ENCODE measurements at regions not wholly inside any gene's neighbourhood (a gene's known extent, or its start where the extent isn't known, plus 50 kb on each side); places are given as distances from the start of the nearest gene placed in this dataset.

DNA sequence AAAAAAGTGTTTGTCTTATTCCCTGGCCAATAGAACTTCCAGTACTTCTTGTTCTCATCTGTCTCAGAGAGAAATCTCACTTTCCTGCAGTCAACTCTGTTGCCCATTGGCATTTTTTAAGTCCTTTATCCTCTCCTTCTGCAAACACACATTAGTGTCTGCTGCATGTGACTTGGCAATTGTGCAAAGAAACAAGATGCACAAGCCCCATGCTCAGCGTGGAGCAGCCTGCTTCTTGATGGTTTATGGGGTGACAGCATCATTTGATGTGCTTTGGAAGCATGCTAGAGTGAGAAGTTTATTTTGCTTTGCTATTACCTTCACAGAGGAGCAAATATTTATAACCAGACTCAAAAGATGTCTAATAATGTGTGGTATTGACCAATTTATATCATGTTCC lies 238.2 kb downstream of the FAT3 start:
- H3K9ac ChIP-seq (ENCODE audit: insufficient read depth, low read depth, low read length): no peak overlapping the region
- no peaks in the 10 kb centered on the region for H4K20me1 ChIP-seq (ENCODE audit: insufficient read depth, low read length)
- TF ChIP-seq, protein P1, sequence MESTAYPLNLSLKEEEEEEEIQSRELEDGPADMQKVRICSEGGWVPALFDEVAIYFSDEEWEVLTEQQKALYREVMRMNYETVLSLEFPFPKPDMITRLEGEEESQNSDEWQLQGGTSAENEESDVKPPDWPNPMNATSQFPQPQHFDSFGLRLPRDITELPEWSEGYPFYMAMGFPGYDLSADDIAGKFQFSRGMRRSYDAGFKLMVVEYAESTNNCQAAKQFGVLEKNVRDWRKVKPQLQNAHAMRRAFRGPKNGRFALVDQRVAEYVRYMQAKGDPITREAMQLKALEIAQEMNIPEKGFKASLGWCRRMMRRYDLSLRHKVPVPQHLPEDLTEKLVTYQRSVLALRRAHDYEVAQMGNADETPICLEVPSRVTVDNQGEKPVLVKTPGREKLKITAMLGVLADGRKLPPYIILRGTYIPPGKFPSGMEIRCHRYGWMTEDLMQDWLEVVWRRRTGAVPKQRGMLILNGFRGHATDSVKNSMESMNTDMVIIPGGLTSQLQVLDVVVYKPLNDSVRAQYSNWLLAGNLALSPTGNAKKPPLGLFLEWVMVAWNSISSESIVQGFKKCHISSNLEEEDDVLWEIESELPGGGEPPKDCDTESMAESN (CRISPR knock-in tag; conservative IDR thresholded peaks at IDR 0.05): no peak
- TF ChIP-seq, protein P2, sequence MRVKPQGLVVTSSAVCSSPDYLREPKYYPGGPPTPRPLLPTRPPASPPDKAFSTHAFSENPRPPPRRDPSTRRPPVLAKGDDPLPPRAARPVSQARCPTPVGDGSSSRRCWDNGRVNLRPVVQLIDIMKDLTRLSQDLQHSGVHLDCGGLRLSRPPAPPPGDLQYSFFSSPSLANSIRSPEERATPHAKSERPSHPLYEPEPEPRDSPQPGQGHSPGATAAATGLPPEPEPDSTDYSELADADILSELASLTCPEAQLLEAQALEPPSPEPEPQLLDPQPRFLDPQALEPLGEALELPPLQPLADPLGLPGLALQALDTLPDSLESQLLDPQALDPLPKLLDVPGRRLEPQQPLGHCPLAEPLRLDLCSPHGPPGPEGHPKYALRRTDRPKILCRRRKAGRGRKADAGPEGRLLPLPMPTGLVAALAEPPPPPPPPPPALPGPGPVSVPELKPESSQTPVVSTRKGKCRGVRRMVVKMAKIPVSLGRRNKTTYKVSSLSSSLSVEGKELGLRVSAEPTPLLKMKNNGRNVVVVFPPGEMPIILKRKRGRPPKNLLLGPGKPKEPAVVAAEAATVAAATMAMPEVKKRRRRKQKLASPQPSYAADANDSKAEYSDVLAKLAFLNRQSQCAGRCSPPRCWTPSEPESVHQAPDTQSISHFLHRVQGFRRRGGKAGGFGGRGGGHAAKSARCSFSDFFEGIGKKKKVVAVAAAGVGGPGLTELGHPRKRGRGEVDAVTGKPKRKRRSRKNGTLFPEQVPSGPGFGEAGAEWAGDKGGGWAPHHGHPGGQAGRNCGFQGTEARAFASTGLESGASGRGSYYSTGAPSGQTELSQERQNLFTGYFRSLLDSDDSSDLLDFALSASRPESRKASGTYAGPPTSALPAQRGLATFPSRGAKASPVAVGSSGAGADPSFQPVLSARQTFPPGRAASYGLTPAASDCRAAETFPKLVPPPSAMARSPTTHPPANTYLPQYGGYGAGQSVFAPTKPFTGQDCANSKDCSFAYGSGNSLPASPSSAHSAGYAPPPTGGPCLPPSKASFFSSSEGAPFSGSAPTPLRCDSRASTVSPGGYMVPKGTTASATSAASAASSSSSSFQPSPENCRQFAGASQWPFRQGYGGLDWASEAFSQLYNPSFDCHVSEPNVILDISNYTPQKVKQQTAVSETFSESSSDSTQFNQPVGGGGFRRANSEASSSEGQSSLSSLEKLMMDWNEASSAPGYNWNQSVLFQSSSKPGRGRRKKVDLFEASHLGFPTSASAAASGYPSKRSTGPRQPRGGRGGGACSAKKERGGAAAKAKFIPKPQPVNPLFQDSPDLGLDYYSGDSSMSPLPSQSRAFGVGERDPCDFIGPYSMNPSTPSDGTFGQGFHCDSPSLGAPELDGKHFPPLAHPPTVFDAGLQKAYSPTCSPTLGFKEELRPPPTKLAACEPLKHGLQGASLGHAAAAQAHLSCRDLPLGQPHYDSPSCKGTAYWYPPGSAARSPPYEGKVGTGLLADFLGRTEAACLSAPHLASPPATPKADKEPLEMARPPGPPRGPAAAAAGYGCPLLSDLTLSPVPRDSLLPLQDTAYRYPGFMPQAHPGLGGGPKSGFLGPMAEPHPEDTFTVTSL (CRISPR knock-in tag; IDR thresholded peaks at IDR 0.05; ENCODE audit: borderline replicate concordance): no peak
- TF ChIP-seq HNF4G (IDR thresholded peaks at IDR 0.05; ENCODE audit: borderline replicate concordance, low read depth, low read length) (no peak), HNF4G (CRISPR knock-in tag; IDR thresholded peaks at IDR 0.05; ENCODE audit: borderline replicate concordance, low read depth) (no peak), ZNF235 (CRISPR knock-in tag; IDR thresholded peaks at IDR 0.05; ENCODE audit: borderline replicate concordance) (no peak), BHLHE40 (IDR thresholded peaks at IDR 0.05; ENCODE audit: low read length) (no peak), ELF3 (CRISPR knock-in tag; IDR thresholded peaks at IDR 0.05) (no peak), YEATS2 (CRISPR knock-in tag; IDR thresholded peaks at IDR 0.05; ENCODE audit: borderline replicate concordance) (no peak), MEF2D (CRISPR knock-in tag; IDR thresholded peaks at IDR 0.05) (no peak), ZNF7 (CRISPR knock-in tag; IDR thresholded peaks at IDR 0.05) (no peak), ZNF101 (CRISPR knock-in tag; IDR thresholded peaks at IDR 0.05; ENCODE audit: borderline replicate concordance, low read depth) (no peak), PAWR (CRISPR knock-in tag; IDR thresholded peaks at IDR 0.05; ENCODE audit: borderline replicate concordance) (no peak), RFX5 (IDR thresholded peaks at IDR 0.05; ENCODE audit: low read depth, low read length) (no peak)
- TF ChIP-seq, protein P3, sequence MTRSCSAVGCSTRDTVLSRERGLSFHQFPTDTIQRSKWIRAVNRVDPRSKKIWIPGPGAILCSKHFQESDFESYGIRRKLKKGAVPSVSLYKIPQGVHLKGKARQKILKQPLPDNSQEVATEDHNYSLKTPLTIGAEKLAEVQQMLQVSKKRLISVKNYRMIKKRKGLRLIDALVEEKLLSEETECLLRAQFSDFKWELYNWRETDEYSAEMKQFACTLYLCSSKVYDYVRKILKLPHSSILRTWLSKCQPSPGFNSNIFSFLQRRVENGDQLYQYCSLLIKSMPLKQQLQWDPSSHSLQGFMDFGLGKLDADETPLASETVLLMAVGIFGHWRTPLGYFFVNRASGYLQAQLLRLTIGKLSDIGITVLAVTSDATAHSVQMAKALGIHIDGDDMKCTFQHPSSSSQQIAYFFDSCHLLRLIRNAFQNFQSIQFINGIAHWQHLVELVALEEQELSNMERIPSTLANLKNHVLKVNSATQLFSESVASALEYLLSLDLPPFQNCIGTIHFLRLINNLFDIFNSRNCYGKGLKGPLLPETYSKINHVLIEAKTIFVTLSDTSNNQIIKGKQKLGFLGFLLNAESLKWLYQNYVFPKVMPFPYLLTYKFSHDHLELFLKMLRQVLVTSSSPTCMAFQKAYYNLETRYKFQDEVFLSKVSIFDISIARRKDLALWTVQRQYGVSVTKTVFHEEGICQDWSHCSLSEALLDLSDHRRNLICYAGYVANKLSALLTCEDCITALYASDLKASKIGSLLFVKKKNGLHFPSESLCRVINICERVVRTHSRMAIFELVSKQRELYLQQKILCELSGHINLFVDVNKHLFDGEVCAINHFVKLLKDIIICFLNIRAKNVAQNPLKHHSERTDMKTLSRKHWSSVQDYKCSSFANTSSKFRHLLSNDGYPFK (CRISPR knock-in tag; IDR thresholded peaks at IDR 0.05; ENCODE audit: borderline replicate concordance): no peak
- TF ChIP-seq, protein P4, sequence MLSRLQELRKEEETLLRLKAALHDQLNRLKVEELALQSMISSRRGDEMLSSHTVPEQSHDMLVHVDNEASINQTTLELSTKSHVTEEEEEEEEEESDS (CRISPR knock-in tag; IDR thresholded peaks at IDR 0.05; ENCODE audit: borderline replicate concordance): no peak

More for the DNA sequence above, 238.2 kb downstream of the FAT3 start:
- Histone ChIP-seq H3K36me3 (replicated peaks in 1 of 2; ENCODE audit: control insufficient read depth in 1 of 2, insufficient read depth in 2 of 2, low read length in 2 of 2) (no peaks in the 10 kb centered on the region), H3K4me3 (replicated peaks in 1 of 3; ENCODE audit: insufficient read depth in 1 of 3, low read depth in 2 of 3, low read length in 3 of 3) (no peak overlapping the region), H3K27ac (ENCODE audit: extremely low read length, insufficient read depth, low read length) (no peak overlapping the region), H3K4me2 (ENCODE audit: low read depth, low read length) (no peak overlapping the region), H3K79me2 (ENCODE audit: insufficient read depth, low read length) (no peaks in the 10 kb centered on the region), H3K4me1 (ENCODE audit: insufficient read depth, low read length) (no peaks in the 10 kb centered on the region), H2AFZ (ENCODE audit: low read length) (no peak overlapping the region), H3K27me3 (ENCODE audit: control insufficient read depth in 1 of 2, insufficient read depth in 2 of 2, low read length in 2 of 2) (no peaks in the 10 kb centered on the region), H3K9me3 (ENCODE audit: low read length) (no peaks in the 10 kb centered on the region)
- no peak for ATAC-seq
- ChIA-PET POLR2A (no interaction called here), CTCF (ENCODE audit: low intra/inter-chr PET ratio, low total read pairs) (no interaction called here)
- in situ Hi-C loops (cut with HindIII; ENCODE audit: extremely low pct_ligation_motif_present, low pct_unique_long_range_greater_than_20kb) (no loop called here), intact Hi-C loops (cut with micrococcal nuclease; ENCODE audit: unreplicated experiment) (no loop called here)
- no peak for FAIRE-seq
- DNase-seq (ENCODE audit: low spot score): no peak
- BruUV-seq (replicated peaks): no TSS peak
- whole genome bisulfite sequencing (ENCODE audit: low lambda C conversion rate): 0% methylated on average over 1 of the region's 1 CpG
